HL-60 (cell line): ENCODE measurements at regions not wholly inside any gene's neighbourhood (a gene's known extent, or its start where the extent isn't known, plus 50 kb on each side); places are given as distances from the start of the nearest gene placed in this dataset.

Experiments used
- DNase-seq, 2 experiments: peaks; one replicate each; pipeline ENCODE4 v3.0.0-alpha.2; 2010 to 2020; ENCODE audit warnings: low read depth in 1 of 2, low spot score in 1 of 2
- H3K27ac ChIP-seq: fragments of 250-450 bp; sonication (Bioruptor Pico); replicated peaks from 2 replicates; pipeline ENCODE4 v1.5.1; 2020; ENCODE audit warnings: mild to moderate bottlenecking, moderate library complexity
- H3K27me3 ChIP-seq: fragments of 250-450 bp; sonication (Bioruptor Pico); 2 replicates; pipeline ENCODE4 v1.5.1; 2021; ENCODE audit warnings: mild to moderate bottlenecking, moderate library complexity; ENCODE audit not compliant: insufficient read depth, poor library complexity, severe bottlenecking
- H3K4me3 ChIP-seq: replicated peaks from 2 replicates; pipeline ENCODE4 v1.5.1; 2011; ENCODE audit warnings: mild to moderate bottlenecking, control low read depth, low read length; ENCODE audit not compliant: insufficient read depth
- CTCF ChIP-seq: IDR thresholded peaks from one replicate; pipeline ENCODE4 v1.5.1; 2011; ENCODE audit warnings: low read length, control low read depth, inconsistent platforms; ENCODE audit not compliant: insufficient read depth
- GABPA ChIP-seq: IDR thresholded peaks from 2 replicates; pipeline ENCODE4 v1.6.1; 2012; ENCODE audit warnings: low read depth
- POLR2AphosphoS5 ChIP-seq: IDR thresholded peaks from 2 replicates; pipeline ENCODE4 v1.6.1; 2012; ENCODE audit warnings: low read depth
- REST ChIP-seq: IDR thresholded peaks from 2 replicates; pipeline ENCODE4 v1.6.1; 2012; ENCODE audit warnings: low read depth; ENCODE audit not compliant: insufficient replicate concordance
- SPI1 ChIP-seq: IDR thresholded peaks from 2 replicates; pipeline ENCODE4 v1.6.1; 2012; ENCODE audit warnings: low read depth, mild to moderate bottlenecking, borderline replicate concordance

- TF ChIP-seq CTCF (no peak), REST (no peak), GABPA (no peak), POLR2AphosphoS5 (no peak), SPI1 (no peak)
- Histone ChIP-seq H3K27me3 (no peaks in the 10 kb centered on the region), H3K4me3 (no peak overlapping the region), H3K27ac (no peak overlapping the region)
- DNase-seq = peak in 1 of 2 experiments; percentile 30
These were observed 1317.6 kb downstream of the ADGRL3 start for GRCh38 chr4:62517716-62518115.

GRCh38 chr4:62513306-62513705, 1313.2 kb downstream of the ADGRL3 start:
- peak in 1 of 2 experiments; percentile 22 for DNase-seq
- Histone ChIP-seq H3K4me3 (no peak overlapping the region), H3K27ac (peak overlapping the region; percentile 23; the same call in 1 of the 2 replicates), H3K27me3 (no peaks in the 10 kb centered on the region)
- TF ChIP-seq CTCF = no peak
- TF ChIP-seq SPI1 = peak; percentile 13; the same call in 1 of the 2 replicates
- no peak for TF ChIP-seq POLR2AphosphoS5

- TF ChIP-seq CTCF = no peak
- TF ChIP-seq REST = no peak
- TF ChIP-seq SPI1 = no peak
- TF ChIP-seq POLR2AphosphoS5 = no peak
- no peak for TF ChIP-seq GABPA
- Histone ChIP-seq H3K27ac (no peak overlapping the region), H3K4me3 (no peak overlapping the region), H3K27me3 (no peaks in the 10 kb centered on the region)
- no peak for DNase-seq
These were observed 1312.1 kb downstream of the ADGRL3 start for GRCh38 chr4:62512271-62512670.

GRCh38 chr4:62510228-62510627, 1310.1 kb downstream of the ADGRL3 start:
- H3K4me3 ChIP-seq = no peak overlapping the region
- TF ChIP-seq POLR2AphosphoS5 = no peak
- TF ChIP-seq CTCF = no peak
- TF ChIP-seq GABPA = no peak
- TF ChIP-seq REST = no peak
- TF ChIP-seq SPI1 = no peak
- H3K27me3 ChIP-seq = no peaks in the 10 kb centered on the region
- no peak overlapping the region for H3K27ac ChIP-seq
- no peak for DNase-seq
